ENCODE measurements at regions not wholly inside any gene's neighbourhood (a gene's known extent, or its start where the extent isn't known, plus 50 kb on each side); places are given as distances from the start of the nearest gene placed in this dataset.

DNA sequence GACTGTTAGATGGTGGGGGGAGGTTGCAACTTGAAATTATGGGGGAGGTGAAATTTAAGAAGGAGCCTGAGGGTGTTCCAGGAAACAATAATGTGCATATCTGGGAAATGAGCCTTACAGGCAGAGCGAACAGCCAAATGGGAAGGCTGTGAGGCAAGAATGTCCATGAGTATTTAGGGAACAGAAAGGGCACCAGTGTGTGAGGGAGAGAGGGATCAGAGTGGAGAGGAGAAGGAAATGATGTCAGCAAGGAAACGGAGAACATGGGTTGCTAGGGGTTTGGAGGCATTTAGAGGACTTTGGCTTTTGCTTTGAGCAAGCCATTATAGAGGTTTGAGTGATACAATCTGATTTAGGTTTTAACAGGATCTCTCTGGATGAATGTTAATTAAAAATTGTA lies 285.4 kb downstream of the TLE4 start:
- Histone ChIP-seq H3K36me3 (ENCODE audit: control insufficient read depth in 2 of 2, insufficient read depth in 2 of 2, low read length in 1 of 2) (no peaks in the 10 kb centered on the region), H3K4me2 (ENCODE audit: control insufficient read depth, insufficient read depth) (no peak overlapping the region), H3K9me3 (replicated peaks; ENCODE audit: control insufficient read depth, insufficient read depth, low read length) (no peaks in the 10 kb centered on the region), H3K9ac (ENCODE audit: control insufficient read depth, insufficient read depth, low read length) (no peak overlapping the region), H3K4me3 (no peak overlapping the region), H3K79me2 (ENCODE audit: control insufficient read depth, insufficient read depth, low read length) (no peaks in the 10 kb centered on the region), H3K4me1 (ENCODE audit: control insufficient read depth, insufficient read depth, low read length) (no peaks in the 10 kb centered on the region), H2AFZ (ENCODE audit: control insufficient read depth, low read depth, low read length) (no peak overlapping the region), H4K20me1 (ENCODE audit: control insufficient read depth, insufficient read depth) (no peaks in the 10 kb centered on the region), H3K27ac (ENCODE audit: control insufficient read depth, insufficient read depth) (no peak overlapping the region), H3K27me3 (replicated peaks in 1 of 2; ENCODE audit: control insufficient read depth in 2 of 2, insufficient read depth in 2 of 2, low read length in 1 of 2) (no peaks in the 10 kb centered on the region)
- no peak for ATAC-seq
- FAIRE-seq = no peak
- 31% methylated on average over 2 of the region's 2 CpGs for WGBS (ENCODE audit: insufficient coverage, insufficient replicate concordance, low lambda C conversion rate, missing lambda C conversion rate)
- ChIA-PET RAD21 (ENCODE audit: unreplicated experiment) (no interaction called here), SMC1A (ENCODE audit: uncharacterized antibody, unreplicated experiment) (interaction anchor here (0.7 kb wide), 1 partner anchor 1993 kb away, joined by 3 read pairs; no protein-coding TSS in a partner anchor), POLR2A (no interaction called here), CTCF (no interaction called here)
- no peak for DNase-seq (ENCODE audit: low read depth, low spot score)
- in situ Hi-C loops (cut with MboI) (no loop called here), intact Hi-C loops (cut with micrococcal nuclease; ENCODE audit: unreplicated experiment) (no loop called here)
- no peak for TF ChIP-seq ZSCAN29 (IDR thresholded peaks at IDR 0.05)
- no peak for TF ChIP-seq SREBF1 (IDR thresholded peaks at IDR 0.05; ENCODE audit: low read length)
- no TSS peak for BruUV-seq (replicated peaks)

DNA sequence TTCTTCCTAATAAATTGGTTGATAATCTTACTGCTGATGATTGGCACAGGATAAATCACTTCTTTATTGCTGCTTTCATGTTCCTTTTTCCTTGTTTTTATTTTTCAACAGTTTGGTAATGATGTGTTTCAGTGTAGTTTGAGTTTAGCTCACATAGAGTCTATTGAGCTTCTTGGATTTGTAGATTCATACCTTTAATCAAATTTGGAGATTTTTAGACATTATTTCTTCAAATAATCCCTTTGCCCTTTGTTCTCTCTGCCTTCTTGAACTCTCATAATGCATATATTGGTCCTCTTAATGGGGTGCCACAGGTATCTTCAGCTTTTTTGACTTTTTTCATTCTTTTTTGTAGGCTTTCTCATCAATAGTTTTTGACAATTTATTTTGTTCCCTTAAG lies 275.3 kb downstream of the TLE4 start:
- no peak for FAIRE-seq
- TF ChIP-seq SMAD1 (IDR thresholded peaks at IDR 0.05; ENCODE audit: low read depth, partially characterized antibody) (no peak), HDAC2 (IDR thresholded peaks at IDR 0.05) (no peak), KDM1A (IDR thresholded peaks at IDR 0.05; ENCODE audit: borderline replicate concordance) (no peak), CUX1 (IDR thresholded peaks at IDR 0.05; ENCODE audit: insufficient replicate concordance, low read depth, low read length) (no peak), ATF2 (IDR thresholded peaks at IDR 0.05; ENCODE audit: low read length) (no peak), SREBF1 (IDR thresholded peaks at IDR 0.05; ENCODE audit: low read length) (no peak)
- TF ChIP-seq, protein P1, sequence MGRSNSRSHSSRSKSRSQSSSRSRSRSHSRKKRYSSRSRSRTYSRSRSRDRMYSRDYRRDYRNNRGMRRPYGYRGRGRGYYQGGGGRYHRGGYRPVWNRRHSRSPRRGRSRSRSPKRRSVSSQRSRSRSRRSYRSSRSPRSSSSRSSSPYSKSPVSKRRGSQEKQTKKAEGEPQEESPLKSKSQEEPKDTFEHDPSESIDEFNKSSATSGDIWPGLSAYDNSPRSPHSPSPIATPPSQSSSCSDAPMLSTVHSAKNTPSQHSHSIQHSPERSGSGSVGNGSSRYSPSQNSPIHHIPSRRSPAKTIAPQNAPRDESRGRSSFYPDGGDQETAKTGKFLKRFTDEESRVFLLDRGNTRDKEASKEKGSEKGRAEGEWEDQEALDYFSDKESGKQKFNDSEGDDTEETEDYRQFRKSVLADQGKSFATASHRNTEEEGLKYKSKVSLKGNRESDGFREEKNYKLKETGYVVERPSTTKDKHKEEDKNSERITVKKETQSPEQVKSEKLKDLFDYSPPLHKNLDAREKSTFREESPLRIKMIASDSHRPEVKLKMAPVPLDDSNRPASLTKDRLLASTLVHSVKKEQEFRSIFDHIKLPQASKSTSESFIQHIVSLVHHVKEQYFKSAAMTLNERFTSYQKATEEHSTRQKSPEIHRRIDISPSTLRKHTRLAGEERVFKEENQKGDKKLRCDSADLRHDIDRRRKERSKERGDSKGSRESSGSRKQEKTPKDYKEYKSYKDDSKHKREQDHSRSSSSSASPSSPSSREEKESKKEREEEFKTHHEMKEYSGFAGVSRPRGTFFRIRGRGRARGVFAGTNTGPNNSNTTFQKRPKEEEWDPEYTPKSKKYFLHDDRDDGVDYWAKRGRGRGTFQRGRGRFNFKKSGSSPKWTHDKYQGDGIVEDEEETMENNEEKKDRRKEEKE (IDR thresholded peaks at IDR 0.05) = no peak

More for the DNA sequence above, 275.3 kb downstream of the TLE4 start:
- Histone ChIP-seq H3K9me3 (replicated peaks; ENCODE audit: control insufficient read depth, insufficient read depth, low read length) (no peaks in the 10 kb centered on the region), H4K20me1 (ENCODE audit: control insufficient read depth, insufficient read depth) (no peaks in the 10 kb centered on the region), H3K4me1 (ENCODE audit: control insufficient read depth, insufficient read depth, low read length) (no peaks in the 10 kb centered on the region), H3K27me3 (replicated peaks in 1 of 2; ENCODE audit: control insufficient read depth in 2 of 2, insufficient read depth in 2 of 2, low read length in 1 of 2) (no peaks in the 10 kb centered on the region), H3K36me3 (ENCODE audit: control insufficient read depth in 2 of 2, insufficient read depth in 2 of 2, low read length in 1 of 2) (no peaks in the 10 kb centered on the region), H3K27ac (ENCODE audit: control insufficient read depth, insufficient read depth) (no peak overlapping the region), H3K4me3 (no peak overlapping the region), H2AFZ (ENCODE audit: control insufficient read depth, low read depth, low read length) (no peak overlapping the region), H3K79me2 (ENCODE audit: control insufficient read depth, insufficient read depth, low read length) (no peaks in the 10 kb centered on the region), H3K4me2 (ENCODE audit: control insufficient read depth, insufficient read depth) (no peak overlapping the region), H3K9ac (ENCODE audit: control insufficient read depth, insufficient read depth, low read length) (no peak overlapping the region)
- DNase-seq (ENCODE audit: low read depth, low spot score) = no peak
- CTCF ChIA-PET = interaction anchor here (0.7 kb wide), 1 partner anchor 89 kb away, joined by 3 read pairs; no protein-coding TSS in a partner anchor
- SMC1A ChIA-PET (ENCODE audit: uncharacterized antibody, unreplicated experiment) = no interaction called here
- RAD21 ChIA-PET (ENCODE audit: unreplicated experiment) = no interaction called here
- in situ Hi-C loops (cut with MboI) = no loop called here
- POLR2A ChIA-PET = interaction anchor here (0.6 kb wide), 1 partner anchor 571 kb away, joined by 3 read pairs; no protein-coding TSS in a partner anchor
- intact Hi-C loops (cut with micrococcal nuclease; ENCODE audit: unreplicated experiment) = no loop called here
- ATAC-seq = no peak
- BruUV-seq (replicated peaks) = no TSS peak

Measured in GM12878 (cell line).